Loucy (cell line): ENCODE measurements at regions not wholly inside any gene's neighbourhood (a gene's known extent, or its start where the extent isn't known, plus 50 kb on each side); places are given as distances from the start of the nearest gene placed in this dataset.

Source experiments
- EZH2phosphoT487 ChIP-seq: fragments of 200-600 bp; IDR thresholded peaks from 2 replicates; pipeline ENCODE4 v1.6.1; 2018; ENCODE audit warnings: antibody characterized with exemption, mild to moderate bottlenecking, moderate library complexity, borderline replicate concordance
- TF ChIP-seq, protein P1 (sequence below): fragments of 200-600 bp; sonication (generic); conservative IDR thresholded peaks from 2 replicates; pipeline ENCODE4 v1.5.1; 2014; ENCODE audit warnings: mild to moderate bottlenecking, antibody characterized with exemption, low read length

DNA sequence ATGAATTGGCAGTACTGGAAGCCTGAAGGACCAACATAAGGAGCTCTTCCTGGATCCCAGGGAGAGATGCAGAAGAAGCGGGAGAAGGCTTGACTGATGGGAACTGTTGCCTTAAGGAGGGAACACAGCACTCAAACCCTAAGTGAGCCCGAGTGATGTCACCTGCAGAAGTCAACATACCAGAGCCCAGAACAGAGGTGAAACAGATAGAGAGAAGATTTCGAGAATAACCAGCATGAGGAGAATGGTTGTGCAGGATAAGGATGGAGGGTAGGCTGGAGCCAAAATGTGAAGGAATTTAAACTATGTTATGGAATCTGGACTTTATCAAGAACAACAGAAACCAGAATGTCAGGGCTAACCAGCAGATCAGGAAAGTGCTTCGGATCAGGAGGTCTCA lies 463.1 kb upstream of the DDX18 start:
- TF ChIP-seq, protein P1, sequence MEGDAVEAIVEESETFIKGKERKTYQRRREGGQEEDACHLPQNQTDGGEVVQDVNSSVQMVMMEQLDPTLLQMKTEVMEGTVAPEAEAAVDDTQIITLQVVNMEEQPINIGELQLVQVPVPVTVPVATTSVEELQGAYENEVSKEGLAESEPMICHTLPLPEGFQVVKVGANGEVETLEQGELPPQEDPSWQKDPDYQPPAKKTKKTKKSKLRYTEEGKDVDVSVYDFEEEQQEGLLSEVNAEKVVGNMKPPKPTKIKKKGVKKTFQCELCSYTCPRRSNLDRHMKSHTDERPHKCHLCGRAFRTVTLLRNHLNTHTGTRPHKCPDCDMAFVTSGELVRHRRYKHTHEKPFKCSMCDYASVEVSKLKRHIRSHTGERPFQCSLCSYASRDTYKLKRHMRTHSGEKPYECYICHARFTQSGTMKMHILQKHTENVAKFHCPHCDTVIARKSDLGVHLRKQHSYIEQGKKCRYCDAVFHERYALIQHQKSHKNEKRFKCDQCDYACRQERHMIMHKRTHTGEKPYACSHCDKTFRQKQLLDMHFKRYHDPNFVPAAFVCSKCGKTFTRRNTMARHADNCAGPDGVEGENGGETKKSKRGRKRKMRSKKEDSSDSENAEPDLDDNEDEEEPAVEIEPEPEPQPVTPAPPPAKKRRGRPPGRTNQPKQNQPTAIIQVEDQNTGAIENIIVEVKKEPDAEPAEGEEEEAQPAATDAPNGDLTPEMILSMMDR = no peak
- TF ChIP-seq EZH2phosphoT487 = no peak
